ENCODE measurements at regions not wholly inside any gene's neighbourhood (a gene's known extent, or its start where the extent isn't known, plus 50 kb on each side); places are given as distances from the start of the nearest gene placed in this dataset.
"Not testable (repeated sequence)": the region's sequence is repeated elsewhere in the genome, so short reads cannot be mapped to it uniquely, and the experiment has no call there.

- not testable (repeated sequence) for DNase-seq
Measured at GRCh38 chr21:14008436-14008835, 202.3 kb downstream of the LIPI start.

GRCh38 chr21:14008006-14008405, 202.7 kb downstream of the LIPI start:
- DNase-seq: not testable (repeated sequence)

GRCh38 chr21:14006144-14006543, 204.6 kb downstream of the LIPI start:
- DNase-seq: not testable (repeated sequence)

GRCh38 chr21:13986996-13987958, 223.5 kb downstream of the LIPI start:
- DNase-seq: not testable (repeated sequence)

- DNase-seq: not testable (repeated sequence)
Measured at GRCh38 chr21:13985865-13986863, 224.6 kb downstream of the LIPI start.

- not testable (repeated sequence) for DNase-seq
Measured at GRCh38 chr21:13985137-13985864, 225.5 kb downstream of the LIPI start.

GRCh38 chr21:13984728-13985127, 226.0 kb downstream of the LIPI start:
- not testable (repeated sequence) for DNase-seq

GRCh38 chr21:13981176-13982087, 229.3 kb downstream of the LIPI start:
- DNase-seq: not testable (repeated sequence)

GRCh38 chr21:13980115-13980662, 230.6 kb downstream of the LIPI start:
- DNase-seq: not testable (repeated sequence)

- not testable (repeated sequence) for DNase-seq
Measured at GRCh38 chr21:13979608-13980007, 231.1 kb downstream of the LIPI start.

- DNase-seq: not testable (repeated sequence)
Measured at GRCh38 chr21:13974582-13974981, 236.2 kb downstream of the LIPI start.

- not testable (repeated sequence) for DNase-seq
Measured at GRCh38 chr21:13969853-13970252, 240.9 kb downstream of the LIPI start.

GRCh38 chr21:13969002-13969401, 241.8 kb downstream of the LIPI start:
- not testable (repeated sequence) for DNase-seq

- not testable (repeated sequence) for DNase-seq
Measured at GRCh38 chr21:13963259-13963658, 247.5 kb downstream of the LIPI start.

- DNase-seq: no peak
Measured at GRCh38 chr21:13937236-13937635, 273.5 kb downstream of the LIPI start.

GRCh38 chr21:13936033-13936937, 274.5 kb downstream of the LIPI start:
- not testable (repeated sequence) for DNase-seq

- DNase-seq: not testable (repeated sequence)
Measured at GRCh38 chr21:13935396-13936032, 275.2 kb downstream of the LIPI start.

GRCh38 chr21:13934887-13935342, 275.8 kb downstream of the LIPI start:
- not testable (repeated sequence) for DNase-seq

Data from skin of body (tissue), 1 donor.